ENCODE measurements at regions not wholly inside any gene's neighbourhood (a gene's known extent, or its start where the extent isn't known, plus 50 kb on each side); places are given as distances from the start of the nearest gene placed in this dataset.

GRCh38 chr1:184870319-184870718 lies 104.0 kb downstream of the NIBAN1 start:
- no peak overlapping the region for H2BK120ac ChIP-seq (ENCODE audit: low read depth, low read length)
- H3K9me3 ChIP-seq (replicated peaks in 1 of 2; ENCODE audit: control insufficient read depth in 2 of 2, insufficient read depth in 1 of 2, low read depth in 1 of 2, low read length in 2 of 2) = no peaks in the 10 kb centered on the region
- H2BK15ac ChIP-seq (ENCODE audit: low read length) = no peak overlapping the region
- H3K14ac ChIP-seq (ENCODE audit: low read length) = no peak overlapping the region
- no CpG with 5 or more reads among the region's 7 CpGs for WGBS, 2 donors (ENCODE audit: extremely low coverage in 2 of 2, insufficient read length in 2 of 2, insufficient replicate concordance in 1 of 2)
- H2BK12ac ChIP-seq (ENCODE audit: low read length) = no peak overlapping the region
- no peak overlapping the region for H4K91ac ChIP-seq (ENCODE audit: low read depth, low read length, poor library complexity)
- H2BK5ac ChIP-seq (ENCODE audit: low read length) = no peak overlapping the region
- no peak for DNase-seq (ENCODE audit: low spot score)
- H3K23ac ChIP-seq (ENCODE audit: low read depth, low read length, poor library complexity) = no peak overlapping the region
- H3K4ac ChIP-seq (ENCODE audit: low read length) = no peak overlapping the region
- no peak overlapping the region for H2AFZ ChIP-seq (ENCODE audit: low read length)
- H2AK5ac ChIP-seq (ENCODE audit: low read depth, low read length) = no peak overlapping the region
- no peaks in the 10 kb centered on the region for H3K36me3 ChIP-seq (replicated peaks in 1 of 2; ENCODE audit: control insufficient read depth in 2 of 2, insufficient read depth in 2 of 2, low read length in 2 of 2)
- H3K27ac ChIP-seq (replicated peaks; ENCODE audit: low read length) = no peak overlapping the region
- no peak overlapping the region for H3K18ac ChIP-seq (ENCODE audit: low read length)
- H3K4me1 ChIP-seq (ENCODE audit: control insufficient read depth in 2 of 2, insufficient read depth in 1 of 2, low read depth in 1 of 2, low read length in 2 of 2) = peaks cover 0 to 1% of the 10 kb centered on the region in 2 donors
- H4K8ac ChIP-seq (ENCODE audit: low read depth, low read length) = no peak overlapping the region
- H3K27me3 ChIP-seq (ENCODE audit: control insufficient read depth in 3 of 3, insufficient read depth in 3 of 3, low read depth in 1 of 3, low read length in 3 of 3) = no peaks in the 10 kb centered on the region
- H3K4me2 ChIP-seq (ENCODE audit: insufficient read depth, low read length, poor library complexity, severe bottlenecking) = no peak overlapping the region
- H3K79me1 ChIP-seq (ENCODE audit: low read depth, low read length) = no peaks in the 10 kb centered on the region
- no peak overlapping the region for H3K4me3 ChIP-seq (ENCODE audit: low read length in 2 of 2)
- H3K9ac ChIP-seq (ENCODE audit: low read depth, low read length, poor library complexity) = no peak overlapping the region

DNA sequence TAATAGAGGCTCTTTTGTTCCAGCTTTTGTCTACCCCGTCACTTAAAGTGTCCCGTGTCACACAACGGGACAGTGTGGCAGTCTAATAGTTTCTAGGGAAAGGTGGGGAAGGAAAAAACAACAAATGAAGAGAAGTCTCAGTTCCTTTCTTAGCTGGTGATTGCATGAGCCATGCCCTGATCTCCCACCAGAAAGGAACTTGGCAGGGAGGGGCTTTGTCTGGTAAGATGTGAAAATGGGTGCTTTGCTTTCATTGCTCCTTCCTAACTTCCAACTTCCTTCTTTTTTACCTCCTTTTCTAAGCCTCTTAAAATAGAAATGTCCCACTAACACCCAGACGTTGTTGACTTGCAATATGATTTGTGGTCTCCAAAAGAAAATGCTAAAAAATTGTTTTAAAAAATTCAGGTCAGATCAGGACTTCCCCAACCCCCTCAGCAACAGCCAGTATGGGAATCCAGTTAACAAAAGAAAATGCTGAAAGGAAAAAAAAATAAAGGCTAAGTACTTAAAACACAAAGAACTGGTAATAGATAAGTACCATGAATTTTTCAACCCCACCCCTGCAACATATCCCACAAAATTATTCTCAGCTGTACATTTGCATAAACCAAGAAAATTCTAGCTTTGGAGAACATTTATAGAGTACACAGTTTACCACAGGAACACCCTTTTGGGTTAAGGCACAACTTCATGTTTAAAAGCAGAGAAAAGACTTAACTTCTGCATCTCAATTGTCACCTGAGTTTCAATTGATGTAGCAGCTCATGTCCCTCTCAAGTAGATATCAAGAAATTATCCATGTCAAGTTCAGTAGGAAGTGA lies 106.2 kb downstream of the NIBAN1 start:
- no peak overlapping the region for H3K18ac ChIP-seq (ENCODE audit: low read length)
- peaks cover 0 to 1% of the 10 kb centered on the region in 2 donors for H3K4me1 ChIP-seq (ENCODE audit: control insufficient read depth in 2 of 2, insufficient read depth in 1 of 2, low read depth in 1 of 2, low read length in 2 of 2)
- H3K9ac ChIP-seq (ENCODE audit: low read depth, low read length, poor library complexity) = no peak overlapping the region
- H4K91ac ChIP-seq (ENCODE audit: low read depth, low read length, poor library complexity) = no peak overlapping the region
- H2AK5ac ChIP-seq (ENCODE audit: low read depth, low read length) = no peak overlapping the region
- H2BK5ac ChIP-seq (ENCODE audit: low read length) = no peak overlapping the region
- H2BK120ac ChIP-seq (ENCODE audit: low read depth, low read length) = no peak overlapping the region
- no peak overlapping the region for H2BK15ac ChIP-seq (ENCODE audit: low read length)
- no peak overlapping the region for H3K27ac ChIP-seq (replicated peaks; ENCODE audit: low read length)
- H3K23ac ChIP-seq (ENCODE audit: low read depth, low read length, poor library complexity) = no peak overlapping the region
- H3K14ac ChIP-seq (ENCODE audit: low read length) = no peak overlapping the region
- H3K79me1 ChIP-seq (ENCODE audit: low read depth, low read length) = no peaks in the 10 kb centered on the region
- no peak overlapping the region for H3K4me3 ChIP-seq (ENCODE audit: low read length in 2 of 2)
- H2BK12ac ChIP-seq (ENCODE audit: low read length) = no peak overlapping the region
- no peak overlapping the region for H3K4me2 ChIP-seq (ENCODE audit: insufficient read depth, low read length, poor library complexity, severe bottlenecking)
- no peaks in the 10 kb centered on the region for H3K36me3 ChIP-seq (replicated peaks in 1 of 2; ENCODE audit: control insufficient read depth in 2 of 2, insufficient read depth in 2 of 2, low read length in 2 of 2)
- H2AFZ ChIP-seq (ENCODE audit: low read length) = no peak overlapping the region
- H4K8ac ChIP-seq (ENCODE audit: low read depth, low read length) = no peak overlapping the region
- no peaks in the 10 kb centered on the region for H3K27me3 ChIP-seq (ENCODE audit: control insufficient read depth in 3 of 3, insufficient read depth in 3 of 3, low read depth in 1 of 3, low read length in 3 of 3)
- no peak for DNase-seq (ENCODE audit: low spot score)
- no CpG with 5 or more reads among the region's 4 CpGs for WGBS, 2 donors (ENCODE audit: extremely low coverage in 2 of 2, insufficient read length in 2 of 2, insufficient replicate concordance in 1 of 2)
- no peaks in the 10 kb centered on the region for H3K9me3 ChIP-seq (replicated peaks in 1 of 2; ENCODE audit: control insufficient read depth in 2 of 2, insufficient read depth in 1 of 2, low read depth in 1 of 2, low read length in 2 of 2)
- H3K4ac ChIP-seq (ENCODE audit: low read length) = no peak overlapping the region

DNA sequence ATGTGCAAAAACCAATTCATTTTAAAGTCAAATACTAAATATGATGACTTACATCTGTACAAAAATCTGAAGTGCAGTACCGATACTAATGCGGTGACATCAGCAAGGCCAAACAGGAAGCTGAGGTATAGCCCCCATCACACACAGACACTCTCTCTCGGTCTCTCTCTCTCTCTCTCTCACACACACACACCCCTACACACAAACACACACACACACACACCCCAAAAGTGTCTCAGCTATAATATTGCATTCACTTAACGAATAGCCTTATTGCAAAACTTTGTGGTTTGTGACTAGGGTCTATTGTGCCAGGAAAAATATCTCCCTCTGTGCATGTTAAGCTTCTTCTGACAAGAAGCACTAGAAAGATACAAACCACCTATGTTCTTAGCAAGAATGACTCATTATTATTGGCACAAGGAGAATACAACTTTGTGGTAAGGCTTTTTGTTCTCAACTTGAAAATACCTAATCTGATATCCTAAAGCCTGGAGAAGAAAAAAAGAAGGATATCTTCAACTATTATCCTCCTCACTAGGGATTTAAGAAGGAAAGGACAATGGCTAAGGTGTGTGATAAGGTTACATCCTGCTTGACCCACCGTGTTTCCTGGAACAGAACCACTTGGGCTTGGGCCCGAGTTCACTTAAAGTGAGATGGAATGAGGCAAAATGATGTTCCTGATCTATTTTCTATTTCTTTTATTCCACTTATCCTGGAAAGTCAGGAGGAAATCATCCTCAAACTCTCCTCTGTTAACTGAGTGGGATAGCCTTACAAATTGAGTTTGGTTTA lies 107.1 kb downstream of the NIBAN1 start:
- Histone ChIP-seq H3K36me3 (replicated peaks in 1 of 2; ENCODE audit: control insufficient read depth in 2 of 2, insufficient read depth in 2 of 2, low read length in 2 of 2) (no peaks in the 10 kb centered on the region), H3K27ac (replicated peaks; ENCODE audit: low read length) (no peak overlapping the region), H2AK5ac (ENCODE audit: low read depth, low read length) (no peak overlapping the region), H3K4me2 (ENCODE audit: insufficient read depth, low read length, poor library complexity, severe bottlenecking) (no peak overlapping the region), H3K4me3 (ENCODE audit: low read length in 2 of 2) (no peak overlapping the region), H3K79me1 (ENCODE audit: low read depth, low read length) (no peaks in the 10 kb centered on the region), H3K4ac (ENCODE audit: low read length) (no peak overlapping the region), H2BK15ac (ENCODE audit: low read length) (no peak overlapping the region), H3K4me1 (ENCODE audit: control insufficient read depth in 2 of 2, insufficient read depth in 1 of 2, low read depth in 1 of 2, low read length in 2 of 2) (peaks cover 0 to 1% of the 10 kb centered on the region in 2 donors), H4K8ac (ENCODE audit: low read depth, low read length) (no peak overlapping the region), H3K14ac (ENCODE audit: low read length) (no peak overlapping the region), H4K91ac (ENCODE audit: low read depth, low read length, poor library complexity) (no peak overlapping the region), H3K9ac (ENCODE audit: low read depth, low read length, poor library complexity) (no peak overlapping the region), H2BK5ac (ENCODE audit: low read length) (no peak overlapping the region), H2BK12ac (ENCODE audit: low read length) (no peak overlapping the region), H3K27me3 (ENCODE audit: control insufficient read depth in 3 of 3, insufficient read depth in 3 of 3, low read depth in 1 of 3, low read length in 3 of 3) (no peaks in the 10 kb centered on the region), H2AFZ (ENCODE audit: low read length) (no peak overlapping the region), H3K9me3 (replicated peaks in 1 of 2; ENCODE audit: control insufficient read depth in 2 of 2, insufficient read depth in 1 of 2, low read depth in 1 of 2, low read length in 2 of 2) (no peaks in the 10 kb centered on the region), H3K18ac (ENCODE audit: low read length) (no peak overlapping the region), H2BK120ac (ENCODE audit: low read depth, low read length) (no peak overlapping the region), H3K23ac (ENCODE audit: low read depth, low read length, poor library complexity) (no peak overlapping the region)
- DNase-seq (ENCODE audit: low spot score) = no peak
- WGBS, 2 donors (ENCODE audit: extremely low coverage in 2 of 2, insufficient read length in 2 of 2, insufficient replicate concordance in 1 of 2) = no CpG with 5 or more reads among the region's 6 CpGs

DNA sequence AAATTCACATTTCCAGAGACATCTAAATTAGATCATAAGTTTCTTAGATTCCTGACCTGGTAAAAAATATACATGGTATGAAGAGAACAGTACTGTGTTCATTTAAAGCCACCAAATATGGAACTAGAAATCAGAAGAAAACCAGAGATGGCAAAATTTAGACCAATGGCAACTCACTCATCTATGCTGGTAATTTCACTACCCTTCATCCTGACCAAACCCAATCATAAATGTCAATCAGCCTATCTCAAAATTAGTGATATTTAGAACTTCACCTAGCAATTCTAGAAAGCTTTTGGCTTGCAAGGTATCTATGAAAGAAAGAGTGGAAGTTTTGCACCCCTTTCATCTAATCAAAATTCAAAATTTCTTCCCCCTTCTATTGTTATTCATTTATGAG lies 107.7 kb downstream of the NIBAN1 start:
- H3K9ac ChIP-seq (ENCODE audit: low read depth, low read length, poor library complexity) = no peak overlapping the region

More for the DNA sequence above, 107.7 kb downstream of the NIBAN1 start:
- Histone ChIP-seq H2BK120ac (ENCODE audit: low read depth, low read length) (no peak overlapping the region), H3K18ac (ENCODE audit: low read length) (no peak overlapping the region), H3K27me3 (ENCODE audit: control insufficient read depth in 3 of 3, insufficient read depth in 3 of 3, low read depth in 1 of 3, low read length in 3 of 3) (no peaks in the 10 kb centered on the region), H2BK15ac (ENCODE audit: low read length) (no peak overlapping the region), H3K4ac (ENCODE audit: low read length) (no peak overlapping the region), H2BK12ac (ENCODE audit: low read length) (no peak overlapping the region), H4K8ac (ENCODE audit: low read depth, low read length) (no peak overlapping the region), H3K14ac (ENCODE audit: low read length) (no peak overlapping the region), H3K4me1 (ENCODE audit: control insufficient read depth in 2 of 2, insufficient read depth in 1 of 2, low read depth in 1 of 2, low read length in 2 of 2) (peaks cover 0 to 1% of the 10 kb centered on the region in 2 donors), H2AFZ (ENCODE audit: low read length) (no peak overlapping the region), H2BK5ac (ENCODE audit: low read length) (no peak overlapping the region), H3K4me3 (ENCODE audit: low read length in 2 of 2) (no peak overlapping the region), H3K4me2 (ENCODE audit: insufficient read depth, low read length, poor library complexity, severe bottlenecking) (no peak overlapping the region), H3K9me3 (replicated peaks in 1 of 2; ENCODE audit: control insufficient read depth in 2 of 2, insufficient read depth in 1 of 2, low read depth in 1 of 2, low read length in 2 of 2) (no peaks in the 10 kb centered on the region), H3K27ac (replicated peaks; ENCODE audit: low read length) (no peak overlapping the region), H3K36me3 (replicated peaks in 1 of 2; ENCODE audit: control insufficient read depth in 2 of 2, insufficient read depth in 2 of 2, low read length in 2 of 2) (no peaks in the 10 kb centered on the region), H2AK5ac (ENCODE audit: low read depth, low read length) (no peak overlapping the region), H3K79me1 (ENCODE audit: low read depth, low read length) (no peaks in the 10 kb centered on the region), H3K23ac (ENCODE audit: low read depth, low read length, poor library complexity) (no peak overlapping the region), H4K91ac (ENCODE audit: low read depth, low read length, poor library complexity) (no peak overlapping the region)
- no peak for DNase-seq (ENCODE audit: low spot score)

All from neuronal stem cell (in vitro differentiated cells).